ENCODE measurements at regions not wholly inside any gene's neighbourhood (a gene's known extent, or its start where the extent isn't known, plus 50 kb on each side); places are given as distances from the start of the nearest gene placed in this dataset.

GRCh38 chr7:69342154-69342884, 256.0 kb upstream of the AUTS2 start:
- H3K4me2 ChIP-seq (ENCODE audit: low read length, poor library complexity, severe bottlenecking) = no peak overlapping the region
- no peak overlapping the region for H3K18ac ChIP-seq (ENCODE audit: low read depth in 1 of 2, low read length in 2 of 2)
- peaks cover 4% of the 10 kb centered on the region for H3K4me1 ChIP-seq (ENCODE audit: control insufficient read depth, insufficient read depth, low read depth, low read length)
- no peak overlapping the region for H2AK5ac ChIP-seq (ENCODE audit: low read length, severe bottlenecking)
- WGBS = 82% methylated on average over 10 of the region's 10 CpGs
- no peak overlapping the region for H3K4ac ChIP-seq (ENCODE audit: low read depth in 1 of 2, low read length in 2 of 2)
- H2AFZ ChIP-seq (ENCODE audit: low read depth, low read length) = no peak overlapping the region
- H2BK15ac ChIP-seq (ENCODE audit: low read depth, poor library complexity, severe bottlenecking) = no peak overlapping the region
- peaks cover 0 to 10% of the 10 kb centered on the region in 2 experiments for H3K27me3 ChIP-seq (ENCODE audit: control insufficient read depth in 1 of 2, insufficient read depth in 1 of 2, low read length in 2 of 2)
- H3K23ac ChIP-seq (ENCODE audit: low read length in 2 of 2) = no peak overlapping the region
- H4K8ac ChIP-seq (ENCODE audit: low read length) = no peak overlapping the region
- no peak overlapping the region for H2BK12ac ChIP-seq (ENCODE audit: low read length in 2 of 2)
- H3K4me3 ChIP-seq (ENCODE audit: insufficient read depth in 1 of 2, low read depth in 1 of 2, low read length in 2 of 2) = no peak overlapping the region
- no peak overlapping the region for H2BK5ac ChIP-seq (ENCODE audit: low read depth, low read length, poor library complexity, severe bottlenecking)
- H3K9ac ChIP-seq (ENCODE audit: low read length) = no peak overlapping the region
- H4K91ac ChIP-seq (ENCODE audit: low read length) = no peak overlapping the region
- H3K27ac ChIP-seq (ENCODE audit: low read length, poor library complexity, severe bottlenecking) = peak overlapping the region; percentile 29
- DNase-seq = no peak
- H2BK120ac ChIP-seq (ENCODE audit: low read depth, low read length) = no peak overlapping the region
- no peak overlapping the region for H3K14ac ChIP-seq (ENCODE audit: low read length in 2 of 2)
- no peaks in the 10 kb centered on the region for H3K9me3 ChIP-seq (ENCODE audit: control insufficient read depth, low read length)
- H3K79me1 ChIP-seq (replicated peaks; ENCODE audit: low read length, poor library complexity, severe bottlenecking) = no peaks in the 10 kb centered on the region
- H3K36me3 ChIP-seq (ENCODE audit: control insufficient read depth in 1 of 2, insufficient read depth in 2 of 2, low read depth in 1 of 2, low read length in 2 of 2) = no peaks in the 10 kb centered on the region

- H3K18ac ChIP-seq (ENCODE audit: low read depth in 1 of 2, low read length in 2 of 2) = no peak overlapping the region
- no peak overlapping the region for H3K23ac ChIP-seq (ENCODE audit: low read length in 2 of 2)
- no peak for DNase-seq
- no peak overlapping the region for H4K91ac ChIP-seq (ENCODE audit: low read length)
- H2BK120ac ChIP-seq (ENCODE audit: low read depth, low read length) = no peak overlapping the region
- no peak overlapping the region for H3K4me2 ChIP-seq (ENCODE audit: low read length, poor library complexity, severe bottlenecking)
- H3K4me3 ChIP-seq (ENCODE audit: insufficient read depth in 1 of 2, low read depth in 1 of 2, low read length in 2 of 2) = no peak overlapping the region
- no peak overlapping the region for H3K4ac ChIP-seq (ENCODE audit: low read depth in 1 of 2, low read length in 2 of 2)
- no peaks in the 10 kb centered on the region for H3K4me1 ChIP-seq (ENCODE audit: control insufficient read depth, insufficient read depth, low read depth, low read length)
- no peaks in the 10 kb centered on the region for H3K9me3 ChIP-seq (ENCODE audit: control insufficient read depth, low read length)
- H3K79me1 ChIP-seq (replicated peaks; ENCODE audit: low read length, poor library complexity, severe bottlenecking) = no peaks in the 10 kb centered on the region
- H3K27me3 ChIP-seq (ENCODE audit: control insufficient read depth in 1 of 2, insufficient read depth in 1 of 2, low read length in 2 of 2) = peaks cover 0 to 6% of the 10 kb centered on the region in 2 experiments
- H3K14ac ChIP-seq (ENCODE audit: low read length in 2 of 2) = no peak overlapping the region
- H3K36me3 ChIP-seq (ENCODE audit: control insufficient read depth in 1 of 2, insufficient read depth in 2 of 2, low read depth in 1 of 2, low read length in 2 of 2) = no peaks in the 10 kb centered on the region
- H2BK15ac ChIP-seq (ENCODE audit: low read depth, poor library complexity, severe bottlenecking) = no peak overlapping the region
- no peak overlapping the region for H2AFZ ChIP-seq (ENCODE audit: low read depth, low read length)
- H3K27ac ChIP-seq (ENCODE audit: low read length, poor library complexity, severe bottlenecking) = no peak overlapping the region
- H2BK5ac ChIP-seq (ENCODE audit: low read depth, low read length, poor library complexity, severe bottlenecking) = no peak overlapping the region
- no peak overlapping the region for H3K9ac ChIP-seq (ENCODE audit: low read length)
- no peak overlapping the region for H2BK12ac ChIP-seq (ENCODE audit: low read length in 2 of 2)
- WGBS = 24% methylated on average over 2 of the region's 3 CpGs
- H4K8ac ChIP-seq (ENCODE audit: low read length) = no peak overlapping the region
- H2AK5ac ChIP-seq (ENCODE audit: low read length, severe bottlenecking) = no peak overlapping the region
Measured at GRCh38 chr7:69349291-69349690, 249.0 kb upstream of the AUTS2 start.

GRCh38 chr7:69358163-69358821, 240.0 kb upstream of the AUTS2 start:
- Histone ChIP-seq H3K4me3 (ENCODE audit: insufficient read depth in 1 of 2, low read depth in 1 of 2, low read length in 2 of 2) (no peak overlapping the region), H2BK5ac (ENCODE audit: low read depth, low read length, poor library complexity, severe bottlenecking) (no peak overlapping the region), H3K9ac (ENCODE audit: low read length) (peak overlapping the region; percentile 13), H2BK12ac (ENCODE audit: low read length in 2 of 2) (no peak overlapping the region), H3K23ac (ENCODE audit: low read length in 2 of 2) (no peak overlapping the region), H3K14ac (ENCODE audit: low read length in 2 of 2) (no peak overlapping the region), H2BK120ac (ENCODE audit: low read depth, low read length) (no peak overlapping the region), H3K27ac (ENCODE audit: low read length, poor library complexity, severe bottlenecking) (no peak overlapping the region), H4K91ac (ENCODE audit: low read length) (no peak overlapping the region), H2AFZ (ENCODE audit: low read depth, low read length) (no peak overlapping the region), H3K4me2 (ENCODE audit: low read length, poor library complexity, severe bottlenecking) (no peak overlapping the region), H3K4ac (ENCODE audit: low read depth in 1 of 2, low read length in 2 of 2) (no peak overlapping the region), H3K79me1 (replicated peaks; ENCODE audit: low read length, poor library complexity, severe bottlenecking) (no peaks in the 10 kb centered on the region), H3K27me3 (ENCODE audit: control insufficient read depth in 1 of 2, insufficient read depth in 1 of 2, low read length in 2 of 2) (peaks cover 0 to 2% of the 10 kb centered on the region in 2 experiments), H3K9me3 (ENCODE audit: control insufficient read depth, low read length) (no peaks in the 10 kb centered on the region), H2BK15ac (ENCODE audit: low read depth, poor library complexity, severe bottlenecking) (no peak overlapping the region), H2AK5ac (ENCODE audit: low read length, severe bottlenecking) (no peak overlapping the region), H3K36me3 (ENCODE audit: control insufficient read depth in 1 of 2, insufficient read depth in 2 of 2, low read depth in 1 of 2, low read length in 2 of 2) (no peaks in the 10 kb centered on the region), H4K8ac (ENCODE audit: low read length) (no peak overlapping the region), H3K4me1 (ENCODE audit: control insufficient read depth, insufficient read depth, low read depth, low read length) (no peaks in the 10 kb centered on the region), H3K18ac (ENCODE audit: low read depth in 1 of 2, low read length in 2 of 2) (no peak overlapping the region)
- 9% methylated on average over 1 of the region's 3 CpGs for WGBS
- DNase-seq = no peak

- Histone ChIP-seq H4K91ac (ENCODE audit: low read length) (no peak overlapping the region), H3K4me1 (ENCODE audit: control insufficient read depth, insufficient read depth, low read depth, low read length) (no peaks in the 10 kb centered on the region), H3K23ac (ENCODE audit: low read length in 2 of 2) (no peak overlapping the region), H3K4me2 (ENCODE audit: low read length, poor library complexity, severe bottlenecking) (no peak overlapping the region), H2BK120ac (ENCODE audit: low read depth, low read length) (no peak overlapping the region), H2AK5ac (ENCODE audit: low read length, severe bottlenecking) (no peak overlapping the region), H4K8ac (ENCODE audit: low read length) (no peak overlapping the region), H3K9me3 (ENCODE audit: control insufficient read depth, low read length) (no peaks in the 10 kb centered on the region), H3K36me3 (ENCODE audit: control insufficient read depth in 1 of 2, insufficient read depth in 2 of 2, low read depth in 1 of 2, low read length in 2 of 2) (no peaks in the 10 kb centered on the region), H3K9ac (ENCODE audit: low read length) (peak overlapping the region; percentile 13), H3K27me3 (ENCODE audit: control insufficient read depth in 1 of 2, insufficient read depth in 1 of 2, low read length in 2 of 2) (no peaks in the 10 kb centered on the region), H2BK5ac (ENCODE audit: low read depth, low read length, poor library complexity, severe bottlenecking) (no peak overlapping the region), H3K4me3 (ENCODE audit: insufficient read depth in 1 of 2, low read depth in 1 of 2, low read length in 2 of 2) (peak overlapping the region in 1 of 2 experiments; percentile 54), H3K14ac (ENCODE audit: low read length in 2 of 2) (no peak overlapping the region), H3K4ac (ENCODE audit: low read depth in 1 of 2, low read length in 2 of 2) (no peak overlapping the region), H2BK12ac (ENCODE audit: low read length in 2 of 2) (no peak overlapping the region), H3K27ac (ENCODE audit: low read length, poor library complexity, severe bottlenecking) (no peak overlapping the region), H3K79me1 (replicated peaks; ENCODE audit: low read length, poor library complexity, severe bottlenecking) (no peaks in the 10 kb centered on the region), H2AFZ (ENCODE audit: low read depth, low read length) (no peak overlapping the region), H3K18ac (ENCODE audit: low read depth in 1 of 2, low read length in 2 of 2) (no peak overlapping the region), H2BK15ac (ENCODE audit: low read depth, poor library complexity, severe bottlenecking) (no peak overlapping the region)
- 52% methylated on average over 4 of the region's 4 CpGs for WGBS
- peak; percentile 22 for DNase-seq
Measured at GRCh38 chr7:69359003-69359700, 239.1 kb upstream of the AUTS2 start.
